Sigmoid colon (tissue), 4 donors: ENCODE measurements at regions not wholly inside any gene's neighbourhood (a gene's known extent, or its start where the extent isn't known, plus 50 kb on each side); places are given as distances from the start of the nearest gene placed in this dataset.

Experiments
- EP300 ChIP-seq, 4 donors: sonication (generic); formaldehyde crosslinking; IDR thresholded peaks; one replicate each; pipeline ENCODE4 v1.6.1; 2017; ENCODE audit warnings: antibody characterized with exemption in 4 of 4
- POLR2A ChIP-seq, 2 donors: fragments of 450-650 bp; IDR thresholded peaks; one replicate each; pipeline ENCODE4 v1.6.1; 2016; ENCODE audit warnings: antibody characterized with exemption in 2 of 2, mild to moderate bottlenecking in 2 of 2, moderate library complexity in 2 of 2
- POLR2AphosphoS5 ChIP-seq, 4 donors: sonication (generic); formaldehyde crosslinking; IDR thresholded peaks; one replicate each; pipeline ENCODE4 v1.6.1; 2017; ENCODE audit warnings: antibody characterized with exemption in 4 of 4
- TF ChIP-seq, protein P1 (sequence below), 4 experiments: fragments of 450-650 bp in 3 of 4; fragments of 200-600 bp in 1 of 4; IDR thresholded peaks; one replicate each; pipeline ENCODE4 v1.5.1; 2016 to 2019; ENCODE audit warnings: antibody characterized with exemption in 4 of 4, mild to moderate bottlenecking in 3 of 4, moderate library complexity in 2 of 4

GRCh38 chr2:128573531-128573930, 254.9 kb upstream of the HS6ST1 start:
- TF ChIP-seq, protein P1, sequence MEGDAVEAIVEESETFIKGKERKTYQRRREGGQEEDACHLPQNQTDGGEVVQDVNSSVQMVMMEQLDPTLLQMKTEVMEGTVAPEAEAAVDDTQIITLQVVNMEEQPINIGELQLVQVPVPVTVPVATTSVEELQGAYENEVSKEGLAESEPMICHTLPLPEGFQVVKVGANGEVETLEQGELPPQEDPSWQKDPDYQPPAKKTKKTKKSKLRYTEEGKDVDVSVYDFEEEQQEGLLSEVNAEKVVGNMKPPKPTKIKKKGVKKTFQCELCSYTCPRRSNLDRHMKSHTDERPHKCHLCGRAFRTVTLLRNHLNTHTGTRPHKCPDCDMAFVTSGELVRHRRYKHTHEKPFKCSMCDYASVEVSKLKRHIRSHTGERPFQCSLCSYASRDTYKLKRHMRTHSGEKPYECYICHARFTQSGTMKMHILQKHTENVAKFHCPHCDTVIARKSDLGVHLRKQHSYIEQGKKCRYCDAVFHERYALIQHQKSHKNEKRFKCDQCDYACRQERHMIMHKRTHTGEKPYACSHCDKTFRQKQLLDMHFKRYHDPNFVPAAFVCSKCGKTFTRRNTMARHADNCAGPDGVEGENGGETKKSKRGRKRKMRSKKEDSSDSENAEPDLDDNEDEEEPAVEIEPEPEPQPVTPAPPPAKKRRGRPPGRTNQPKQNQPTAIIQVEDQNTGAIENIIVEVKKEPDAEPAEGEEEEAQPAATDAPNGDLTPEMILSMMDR (IDR thresholded peaks at IDR 0.05): no peak
- TF ChIP-seq POLR2AphosphoS5 (IDR thresholded peaks at IDR 0.05) (no peak), EP300 (IDR thresholded peaks at IDR 0.05) (no peak), POLR2A (IDR thresholded peaks at IDR 0.05) (no peak)
